H1 (cell line): ENCODE measurements at regions not wholly inside any gene's neighbourhood (a gene's known extent, or its start where the extent isn't known, plus 50 kb on each side); places are given as distances from the start of the nearest gene placed in this dataset.

Experiments used
- ASH2L ChIP-seq: fragments of 200-600, 300-600 bp; sonication (generic); IDR thresholded peaks from one replicate; pipeline ENCODE4 v1.7.1; 2017; ENCODE audit warnings: low read length
- ATF2 ChIP-seq: IDR thresholded peaks from 2 replicates; pipeline ENCODE4 v1.6.1; 2012; ENCODE audit warnings: low read length, inconsistent platforms
- BCL11A ChIP-seq, 2 experiments: IDR thresholded peaks; one replicate each; pipeline ENCODE4 v1.6.1; 2011; ENCODE audit warnings: low read depth in 2 of 2, low read length in 2 of 2, mild to moderate bottlenecking in 2 of 2
- CEBPB ChIP-seq: IDR thresholded peaks from 2 replicates; pipeline ENCODE4 v1.6.1; 2012; ENCODE audit warnings: low read depth, low read length
- CTBP2 ChIP-seq: IDR thresholded peaks from 2 replicates; pipeline ENCODE4 v1.7.0; 2011; ENCODE audit warnings: borderline replicate concordance, mild to moderate bottlenecking, moderate library complexity, mixed read lengths, low read length; ENCODE audit not compliant: insufficient read depth, insufficient read length
- FOSL1 ChIP-seq: IDR thresholded peaks from 2 replicates; pipeline ENCODE4 v1.6.1; 2011; ENCODE audit warnings: mild to moderate bottlenecking, low read depth, low read length, moderate library complexity; ENCODE audit not compliant: insufficient read depth
- HDAC2 ChIP-seq, 2 experiments: fragments of 300-600 bp in 1 of 2; sonication (generic) in 1 of 2; IDR thresholded peaks; 2 replicates each; pipeline ENCODE4 v1.6.1; 2011 to 2012; ENCODE audit warnings: low read depth in 2 of 2, low read length in 2 of 2, mild to moderate bottlenecking in 2 of 2, moderate library complexity in 2 of 2, borderline replicate concordance in 1 of 2, inconsistent platforms in 1 of 2
- NANOG ChIP-seq: IDR thresholded peaks from 2 replicates; pipeline ENCODE4 v1.6.1; 2011; ENCODE audit warnings: low read length, low read depth, mild to moderate bottlenecking, inconsistent platforms; ENCODE audit not compliant: insufficient read depth, poor library complexity, severe bottlenecking
- SP1 ChIP-seq: IDR thresholded peaks from 2 replicates; pipeline ENCODE4 v1.6.1; 2011; ENCODE audit warnings: low read depth, low read length

- no peak for TF ChIP-seq CTBP2
- no peak for TF ChIP-seq SP1
- no peak for TF ChIP-seq ASH2L
- no peak for TF ChIP-seq CEBPB
- no peak for TF ChIP-seq NANOG
- no peak for TF ChIP-seq ATF2
- no peak for TF ChIP-seq BCL11A (IDR thresholded peaks at IDR 0.05; ENCODE audit: low read depth in 2 of 2, low read length in 2 of 2)
- TF ChIP-seq HDAC2 (IDR thresholded peaks at IDR 0.05; ENCODE audit: borderline replicate concordance in 1 of 2, low read depth in 2 of 2, low read length in 2 of 2) = no peak
- TF ChIP-seq FOSL1 = no peak
- TF ChIP-seq, all 59 proteins: peak for 0
Observed at GRCh38 chr4:158353541-158354304, 143.4 kb downstream of the TMEM144 start (continued).
